ENCODE measurements at regions not wholly inside any gene's neighbourhood (a gene's known extent, or its start where the extent isn't known, plus 50 kb on each side); places are given as distances from the start of the nearest gene placed in this dataset.
"Not testable (repeated sequence)": the region's sequence is repeated elsewhere in the genome, so short reads cannot be mapped to it uniquely, and the experiment has no call there.

DNA sequence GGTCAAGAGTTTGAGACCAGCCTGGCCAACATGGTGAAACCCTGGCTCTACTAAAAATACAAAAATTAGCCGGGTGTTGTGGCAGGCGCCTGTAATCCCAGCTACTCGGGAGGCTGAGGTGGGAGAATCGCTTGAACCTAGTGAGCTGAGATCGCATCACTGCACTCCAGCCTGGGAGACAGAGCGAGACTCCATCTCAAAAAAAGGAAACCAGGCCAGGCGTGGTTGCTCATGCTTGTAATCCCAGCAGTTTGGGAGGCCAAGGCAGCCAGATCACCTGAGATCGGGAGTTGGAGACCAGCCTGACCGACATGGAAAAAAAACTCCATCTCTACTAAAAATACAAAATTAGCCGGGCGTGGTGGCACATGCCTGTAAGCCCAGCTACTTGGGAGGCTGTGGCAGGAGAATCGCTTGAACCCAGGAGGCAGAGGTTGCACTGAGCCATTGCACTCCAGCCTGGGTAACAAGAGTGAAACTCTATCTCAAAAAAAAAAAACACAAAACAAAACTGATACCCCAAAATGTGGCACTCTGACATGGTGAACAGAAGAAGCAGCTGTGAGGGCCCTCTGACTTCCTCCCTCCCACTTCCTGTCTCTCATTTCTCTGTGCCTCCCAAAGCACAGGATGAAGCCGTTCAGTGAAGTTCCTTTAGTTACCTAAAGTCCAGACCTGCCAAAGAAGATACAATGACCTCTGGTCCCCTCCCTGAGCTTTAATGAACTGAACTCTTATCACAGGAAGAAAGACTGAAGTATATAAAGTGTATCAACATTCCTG is 93.2 kb upstream of the GRIN2A start:
- not testable (repeated sequence) for DNase-seq

DNA sequence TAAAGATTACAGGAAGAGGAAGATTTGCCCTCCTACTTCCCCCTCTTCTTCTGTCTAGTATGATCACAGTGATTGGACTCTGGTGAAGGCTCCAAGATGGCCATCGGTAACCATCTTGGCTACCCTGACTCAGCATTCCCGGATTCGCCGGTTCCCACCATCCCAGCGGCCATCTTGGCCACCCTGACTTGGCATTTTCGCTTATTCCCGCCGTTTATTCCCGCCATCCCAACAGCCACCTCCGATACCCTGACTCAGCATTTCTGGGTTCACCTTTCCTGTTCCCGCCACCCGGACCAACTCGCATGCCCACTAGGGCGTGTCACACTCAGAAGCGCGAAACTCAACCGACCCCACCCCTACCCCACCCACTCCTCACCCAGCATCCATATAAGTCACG is 95.4 kb upstream of the GRIN2A start:
- no peak for DNase-seq

GRCh38 chr16:10280262-10281170 is 98.3 kb upstream of the GRIN2A start:
- no peak for DNase-seq

DNA sequence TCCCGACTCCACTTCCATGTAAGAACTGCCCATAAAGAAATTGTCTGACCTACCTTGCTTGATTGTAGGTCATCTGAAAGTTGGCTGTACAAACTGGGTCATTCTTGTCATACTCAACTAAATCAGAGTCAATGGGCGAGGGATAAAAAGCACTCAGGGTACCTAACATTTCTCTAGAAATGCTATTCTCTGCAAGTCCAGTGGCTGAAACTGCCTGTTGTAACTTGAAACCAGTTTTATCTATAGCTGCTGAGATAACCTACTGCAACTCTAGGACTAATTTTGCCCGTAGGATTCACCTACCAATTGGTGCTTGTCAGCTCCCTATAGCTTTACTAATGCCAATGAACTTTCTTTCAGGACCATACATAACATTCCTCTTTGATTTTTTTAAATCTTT is 100.1 kb upstream of the GRIN2A start:
- no peak for DNase-seq

DNA sequence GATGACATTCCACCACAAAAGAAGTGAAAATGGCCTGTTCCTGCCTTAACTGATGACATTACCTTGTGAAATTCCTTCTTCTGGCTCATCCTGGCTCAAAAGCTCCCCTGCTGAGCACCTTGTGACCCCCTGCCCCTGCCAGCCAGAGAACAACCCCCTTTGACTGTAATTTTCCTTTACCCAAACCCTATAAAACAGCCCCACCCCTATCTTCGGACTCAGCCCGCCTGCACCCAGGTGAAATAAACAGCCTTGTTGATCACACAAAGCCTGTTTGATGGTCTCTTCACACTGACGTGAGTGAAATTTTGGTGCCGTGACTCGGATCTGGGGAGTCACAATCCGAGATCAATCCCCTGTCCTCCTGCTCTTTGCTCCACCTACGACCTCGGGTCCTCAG is 101.0 kb upstream of the GRIN2A start:
- not testable (repeated sequence) for DNase-seq

DNA sequence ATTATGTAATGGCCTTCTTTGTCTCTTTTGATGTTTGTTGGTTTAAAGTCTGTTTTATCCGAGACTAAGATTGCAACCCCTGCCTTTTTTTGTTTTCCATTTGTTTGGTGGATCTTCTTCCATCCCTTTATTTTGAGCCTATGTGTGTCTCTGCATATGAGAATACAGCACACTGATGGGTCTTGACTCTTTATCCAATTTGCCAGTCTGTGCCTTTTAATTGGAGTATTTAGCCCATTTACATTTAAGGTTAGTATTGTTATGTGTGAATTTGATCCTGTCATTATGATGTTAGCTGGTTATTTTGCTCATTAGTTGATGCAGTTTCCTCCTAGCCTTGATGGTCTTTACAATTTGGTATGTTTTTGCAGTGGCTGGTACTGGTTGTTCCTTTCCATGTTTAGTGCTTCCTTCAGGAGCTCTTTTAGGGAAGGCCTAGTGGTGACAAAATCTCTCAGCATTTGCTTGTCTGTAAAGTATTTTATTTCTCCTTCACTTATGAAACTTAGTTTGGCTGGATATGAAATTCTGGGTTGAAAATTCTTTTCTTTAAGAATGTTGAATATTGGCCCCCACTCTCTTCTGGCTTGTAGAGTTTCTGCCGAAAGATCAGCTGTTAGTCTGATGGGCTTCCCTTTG is 95.3 kb upstream of the ATF7IP2 start:
- DNase-seq, result not testable (repeated sequence)

- DNase-seq, result not testable (repeated sequence)
These were observed 93.7 kb upstream of the ATF7IP2 start for GRCh38 chr16:10292197-10292596.

DNA sequence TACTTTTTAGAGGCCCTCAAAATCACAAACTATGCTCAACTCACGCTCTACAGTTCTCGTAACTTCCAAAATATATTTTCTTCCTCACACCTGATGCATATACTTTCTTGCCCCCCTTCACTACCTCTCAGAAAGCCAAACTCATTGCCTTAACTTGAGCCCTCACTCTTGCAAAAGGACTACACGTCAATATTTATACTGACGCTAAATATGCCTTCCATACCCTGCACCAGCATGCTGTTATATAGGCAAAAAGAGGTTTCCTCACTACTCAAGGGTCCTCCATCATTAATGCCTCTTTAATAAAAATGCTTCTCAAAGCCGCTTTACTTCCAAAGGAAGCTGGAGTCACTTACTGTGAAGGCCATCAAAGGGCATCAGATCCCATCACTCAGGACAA is 92.9 kb upstream of the ATF7IP2 start:
- DNase-seq, result not testable (repeated sequence)

- not testable (repeated sequence) for DNase-seq
These were observed 91.7 kb upstream of the ATF7IP2 start for GRCh38 chr16:10294153-10294552.

DNA sequence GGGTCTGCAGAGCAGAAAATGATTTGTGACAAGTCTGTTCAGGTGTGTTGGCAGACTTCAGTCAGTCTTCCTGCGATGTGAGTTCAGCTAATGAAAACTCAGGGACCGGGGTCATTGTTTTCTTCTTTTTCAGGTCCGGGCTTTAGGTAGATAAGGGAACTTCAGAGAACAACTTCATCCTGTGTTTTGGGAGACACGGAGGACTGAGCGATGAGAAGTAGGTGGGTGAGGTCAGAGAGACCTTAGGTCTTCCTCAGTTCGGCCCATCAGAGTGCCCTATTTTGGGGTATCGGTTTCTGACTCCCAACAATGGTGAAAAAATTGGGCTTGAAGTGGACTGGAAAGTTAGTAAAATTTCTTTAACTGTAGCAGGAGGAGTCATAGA is 88.9 kb upstream of the ATF7IP2 start:
- DNase-seq, result no peak

GRCh38 chr16:10297341-10298006 is 88.4 kb upstream of the ATF7IP2 start:
- peak; percentile 82 for DNase-seq

DNA sequence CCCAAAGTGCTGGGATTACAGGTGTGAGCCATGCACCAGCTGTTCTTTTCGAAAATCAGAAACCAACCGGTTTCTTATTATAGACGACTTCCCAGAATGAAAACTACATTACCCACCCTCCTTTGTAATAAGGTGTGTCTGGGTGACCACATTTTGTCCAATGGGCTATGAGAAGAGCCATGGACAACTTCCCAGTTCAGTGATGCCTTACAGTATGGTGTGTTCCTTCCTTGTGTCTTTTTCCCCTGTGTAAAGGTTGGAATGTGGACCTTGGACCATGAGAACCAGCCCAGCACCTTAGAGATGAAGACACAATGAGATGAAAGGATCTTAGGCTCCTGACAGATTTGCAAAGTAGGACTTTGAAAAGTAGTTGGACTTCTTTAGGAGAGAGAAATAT is 85.0 kb upstream of the ATF7IP2 start:
- DNase-seq, result no peak

GRCh38 chr16:10301547-10301946 is 84.3 kb upstream of the ATF7IP2 start:
- DNase-seq, result not testable (repeated sequence)

DNA sequence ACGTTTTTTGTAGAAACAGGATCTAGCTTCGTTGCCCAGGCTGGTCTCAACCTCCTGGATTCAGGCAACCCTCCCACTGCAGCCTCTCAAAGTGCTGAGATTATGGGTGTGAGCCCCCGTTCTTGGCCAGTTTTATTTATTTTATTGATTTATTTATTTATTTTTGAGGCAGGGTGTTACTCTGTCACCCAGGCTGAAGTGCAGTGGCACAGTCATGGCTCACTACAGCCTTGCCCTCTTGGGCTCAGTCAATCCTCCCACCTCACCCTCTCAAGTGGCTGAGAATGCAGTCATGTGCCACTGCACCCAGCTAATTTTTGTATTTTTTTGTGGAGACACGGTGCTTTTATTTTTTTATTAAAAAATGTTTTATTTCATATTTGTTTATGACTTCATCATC is 79.9 kb upstream of the ATF7IP2 start:
- no peak for DNase-seq

- no peak for DNase-seq
These were observed 77.3 kb upstream of the ATF7IP2 start for GRCh38 chr16:10308305-10309193.

DNA sequence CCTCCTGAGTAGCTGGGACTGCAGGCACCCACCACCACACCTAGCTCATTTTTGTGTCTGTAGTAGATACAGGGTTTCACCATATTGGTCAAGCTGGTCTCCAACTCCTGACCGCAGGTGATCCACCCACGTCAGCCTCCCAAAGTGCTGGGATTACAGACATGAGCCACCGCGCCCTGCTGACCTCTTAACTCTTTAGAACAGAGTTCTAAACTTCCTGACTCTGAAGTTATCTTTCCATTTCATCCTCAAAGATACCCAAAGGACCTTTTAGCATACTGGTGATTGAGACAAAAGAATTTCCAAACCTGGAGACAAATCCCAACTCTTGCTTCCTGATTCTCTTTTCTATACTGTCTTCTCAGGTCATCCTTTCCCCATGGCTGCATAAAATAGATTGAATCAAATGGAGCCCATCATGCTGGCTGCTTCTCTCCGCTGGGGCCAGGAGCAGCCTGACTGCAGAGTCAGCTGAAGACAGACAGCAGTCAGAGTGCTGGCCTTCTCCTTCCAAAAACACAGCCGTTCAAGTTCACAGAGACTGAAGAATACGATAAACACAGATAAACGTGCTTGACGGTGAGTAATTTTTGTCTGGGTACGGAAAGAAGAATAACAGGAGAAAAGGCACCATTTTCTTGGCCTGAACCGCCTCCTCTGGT is 76.5 kb upstream of the ATF7IP2 start:
- DNase-seq, result no peak

DNA sequence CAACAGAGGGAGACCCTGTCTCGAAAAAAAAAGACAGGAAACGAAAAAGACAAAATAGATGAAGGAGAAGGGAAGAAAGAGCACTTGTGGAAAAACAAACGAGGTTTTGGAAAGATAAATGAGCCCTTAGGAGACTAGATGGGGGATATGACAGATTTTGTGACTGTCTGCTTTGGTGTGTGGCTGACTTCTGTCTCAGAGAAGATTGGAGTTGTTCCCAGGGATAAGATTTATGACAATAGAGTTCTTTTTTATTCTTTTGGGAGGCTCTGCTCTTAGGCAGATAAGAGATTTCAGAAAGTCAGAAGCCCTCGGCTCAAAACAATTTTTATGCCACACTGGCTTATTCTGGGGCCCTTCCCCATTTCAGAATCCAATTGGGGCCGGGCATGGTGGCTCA is 73.9 kb upstream of the ATF7IP2 start:
- no peak for DNase-seq

DNA sequence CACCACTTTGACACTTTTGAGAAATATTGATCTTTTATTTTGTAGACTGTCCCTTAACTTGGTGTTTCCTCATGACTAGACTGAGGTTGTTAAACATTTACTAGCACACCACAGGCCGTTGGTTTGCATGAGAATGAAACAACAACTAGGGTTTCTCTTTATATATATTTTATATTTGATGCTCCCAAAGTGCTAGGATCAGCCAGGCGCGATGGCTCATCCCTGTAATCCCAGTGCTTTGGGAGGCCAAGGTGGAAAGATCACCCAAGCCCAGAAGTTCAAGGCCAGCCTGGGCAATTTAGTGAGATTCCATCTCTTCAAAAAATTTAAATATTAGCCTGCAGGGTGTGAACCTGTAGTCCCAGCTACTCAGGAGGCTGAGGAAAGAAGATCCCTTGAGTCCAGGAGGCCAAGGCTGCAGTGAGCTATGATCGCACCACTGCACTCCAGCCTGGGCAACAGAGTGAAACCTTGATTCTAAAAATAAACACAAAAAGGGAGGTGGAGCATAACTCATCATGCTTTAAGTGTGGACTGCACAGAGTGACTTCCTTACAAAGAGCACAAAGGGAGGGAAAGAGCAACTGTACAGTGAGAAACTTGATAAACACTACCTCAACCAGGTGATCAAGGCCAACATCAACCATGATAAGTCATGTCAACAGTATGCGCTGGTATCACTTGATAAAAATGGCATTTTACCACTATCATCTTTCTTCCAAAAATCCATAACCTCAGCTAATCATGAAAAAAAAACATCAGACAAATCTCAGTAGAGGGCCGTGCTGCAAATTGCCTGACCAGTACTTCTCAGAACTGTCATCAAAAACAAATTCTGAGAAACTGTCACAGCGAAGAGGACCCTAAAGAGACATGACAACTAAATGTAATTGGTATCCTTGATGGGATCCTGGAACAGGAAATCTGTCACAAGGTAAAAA is 72.8 kb upstream of the ATF7IP2 start:
- no peak for DNase-seq

DNA sequence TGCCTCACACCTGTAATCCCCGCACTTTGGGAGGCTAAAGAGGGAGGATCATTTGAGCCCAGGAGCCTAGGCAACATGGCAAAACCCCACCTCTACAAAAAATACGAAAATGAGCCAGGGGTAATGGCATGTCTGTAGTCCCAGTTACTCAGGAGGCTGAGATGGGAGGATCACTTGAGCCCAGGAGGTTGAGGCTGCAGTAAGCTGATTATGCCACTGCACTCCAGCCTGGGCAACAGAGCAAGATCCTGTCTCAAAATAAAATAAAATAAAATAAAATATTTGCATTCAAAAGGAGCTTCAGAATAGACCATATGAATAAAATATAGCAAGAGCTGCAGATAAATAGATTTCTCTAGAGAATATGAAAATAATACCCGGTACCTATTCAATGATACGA is 71.5 kb upstream of the ATF7IP2 start:
- no peak for DNase-seq

GRCh38 chr16:10314811-10315210 is 71.0 kb upstream of the ATF7IP2 start:
- no peak for DNase-seq

Data from CD4-positive, alpha-beta T cell treated with Interleukin-15 for 1 hour (primary cell).